CD4-positive, alpha-beta T cell treated with Interleukin-6 for 4 hours (primary cell): ENCODE measurements at regions not wholly inside any gene's neighbourhood (a gene's known extent, or its start where the extent isn't known, plus 50 kb on each side); places are given as distances from the start of the nearest gene placed in this dataset.
"Not testable (repeated sequence)": the region's sequence is repeated elsewhere in the genome, so short reads cannot be mapped to it uniquely, and the experiment has no call there.

Source experiments
- DNase-seq: peaks from one replicate; pipeline ENCODE4 v3.0.0-alpha.2; 2020; ENCODE audit warnings: mixed read lengths

GRCh38 chr7:142602183-142602582, 147.1 kb upstream of the PRSS1 start:
- no peak for DNase-seq

GRCh38 chr7:142598297-142598696, 151.0 kb upstream of the PRSS1 start:
- no peak for DNase-seq

DNA sequence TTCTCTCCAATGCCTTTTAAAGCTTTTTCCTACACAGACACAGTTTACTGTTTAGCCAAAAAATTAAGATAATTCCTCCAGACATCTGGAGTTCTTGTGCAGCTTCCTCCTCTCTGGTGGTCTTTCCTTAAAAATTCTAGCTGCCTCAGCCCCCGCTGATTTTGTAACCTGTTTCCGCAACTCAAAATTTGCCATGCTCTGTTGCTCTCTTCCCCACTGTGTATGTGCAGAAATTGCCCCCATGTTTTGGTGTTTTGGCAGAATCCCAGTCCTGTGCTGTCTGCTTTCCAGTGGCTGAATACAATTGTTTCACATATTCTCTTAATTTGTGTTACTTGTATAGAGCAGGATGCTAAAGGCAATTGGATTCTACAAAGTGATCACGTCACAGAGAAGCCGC, 151.7 kb upstream of the PRSS1 start:
- DNase-seq = no peak

GRCh38 chr7:142595816-142596516, 153.3 kb upstream of the PRSS1 start:
- no peak for DNase-seq

DNA sequence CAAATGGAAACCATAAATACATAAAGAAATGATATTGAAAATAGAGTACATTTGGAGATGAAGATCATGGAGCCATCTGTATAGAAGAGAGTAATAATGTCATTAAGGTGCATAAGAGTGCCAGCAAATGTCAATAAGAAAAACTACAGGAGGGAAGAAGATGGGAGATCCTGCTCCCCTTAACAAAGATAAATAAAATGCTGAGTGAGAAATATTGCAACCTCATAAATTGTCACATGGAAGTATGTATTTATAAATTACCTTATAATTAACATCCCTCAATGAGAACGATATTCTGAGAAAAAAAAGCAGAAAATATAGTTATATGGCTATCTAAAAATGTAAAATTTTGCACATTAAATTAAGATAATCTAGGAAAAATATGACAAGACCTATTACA, 155.2 kb upstream of the PRSS1 start:
- no peak for DNase-seq

DNA sequence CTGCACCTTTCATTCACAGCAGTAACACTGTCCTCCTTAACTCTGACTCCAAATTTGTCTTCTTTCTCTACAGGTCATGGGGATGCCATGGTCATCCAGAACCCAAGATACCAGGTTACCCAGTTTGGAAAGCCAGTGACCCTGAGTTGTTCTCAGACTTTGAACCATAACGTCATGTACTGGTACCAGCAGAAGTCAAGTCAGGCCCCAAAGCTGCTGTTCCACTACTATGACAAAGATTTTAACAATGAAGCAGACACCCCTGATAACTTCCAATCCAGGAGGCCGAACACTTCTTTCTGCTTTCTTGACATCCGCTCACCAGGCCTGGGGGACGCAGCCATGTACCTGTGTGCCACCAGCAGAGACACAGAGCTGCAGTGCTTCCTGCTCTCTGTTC, 156.2 kb upstream of the PRSS1 start:
- no peak for DNase-seq

- no peak for DNase-seq
Observed at GRCh38 chr7:142592664-142593063, 156.6 kb upstream of the PRSS1 start.

- no peak for DNase-seq
Observed at GRCh38 chr7:142592231-142592630, 157.0 kb upstream of the PRSS1 start.

- DNase-seq = no peak
Observed at GRCh38 chr7:142590830-142591457, 158.3 kb upstream of the PRSS1 start.

DNA sequence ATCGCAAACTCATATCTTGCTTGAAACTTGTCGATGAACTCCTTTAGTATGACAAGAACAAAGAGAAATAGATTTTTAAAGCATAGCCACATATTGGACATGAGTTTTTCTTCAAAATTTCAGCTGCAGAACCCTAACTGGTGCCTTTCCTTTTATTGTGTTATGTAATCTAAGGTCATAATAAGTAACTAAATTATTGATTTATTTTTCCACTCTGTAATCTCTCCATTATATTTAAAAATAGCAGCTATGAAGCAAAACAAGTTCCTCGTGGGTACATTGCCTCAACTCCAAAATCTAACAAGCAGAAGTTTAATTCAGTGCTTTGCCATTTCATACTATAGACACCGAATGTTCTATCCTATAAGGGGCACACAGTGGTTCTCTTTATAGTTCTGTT, 159.2 kb upstream of the PRSS1 start:
- DNase-seq = no peak

GRCh38 chr7:142587578-142588191, 161.6 kb upstream of the PRSS1 start:
- no peak for DNase-seq

- no peak for DNase-seq
Observed at GRCh38 chr7:142586611-142587010, 162.7 kb upstream of the PRSS1 start.

DNA sequence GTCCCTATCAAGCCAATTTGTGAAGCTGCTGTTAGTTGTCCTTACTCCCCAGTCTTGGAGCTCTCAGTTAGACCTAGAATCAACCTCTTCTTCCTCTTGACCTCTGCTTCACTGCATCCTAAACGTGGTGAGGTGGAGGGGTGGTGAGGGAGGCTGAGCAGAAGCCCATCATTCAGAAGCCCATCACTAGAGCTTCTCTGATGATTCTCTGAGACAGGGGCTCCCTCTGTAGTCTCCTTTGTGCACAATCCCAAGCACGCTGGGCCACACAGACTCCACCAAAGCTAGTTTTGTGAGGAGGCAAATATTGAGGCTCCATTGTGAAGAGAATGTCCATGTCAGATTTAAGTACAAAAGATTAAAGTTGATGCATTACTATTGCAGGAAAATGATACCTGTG, 163.8 kb upstream of the PRSS1 start:
- DNase-seq = no peak

DNA sequence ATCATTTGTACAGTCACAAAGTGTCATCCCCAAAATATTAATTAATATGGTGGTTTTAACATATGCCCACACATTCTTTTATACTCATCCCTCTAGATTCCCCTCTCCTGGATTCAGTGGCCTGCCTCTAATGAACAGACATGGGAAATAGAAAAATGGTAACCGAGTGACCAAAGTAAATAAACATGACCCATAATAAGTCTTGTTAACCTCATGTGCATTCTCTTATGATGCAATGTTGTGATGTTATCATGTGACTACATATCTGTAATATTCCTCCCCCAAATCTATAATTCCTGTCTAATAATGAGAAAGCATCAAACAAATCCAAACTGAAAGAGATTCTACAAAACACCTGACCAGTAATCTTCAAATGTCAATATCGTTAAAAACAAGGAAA, 164.5 kb upstream of the PRSS1 start:
- DNase-seq = no peak

DNA sequence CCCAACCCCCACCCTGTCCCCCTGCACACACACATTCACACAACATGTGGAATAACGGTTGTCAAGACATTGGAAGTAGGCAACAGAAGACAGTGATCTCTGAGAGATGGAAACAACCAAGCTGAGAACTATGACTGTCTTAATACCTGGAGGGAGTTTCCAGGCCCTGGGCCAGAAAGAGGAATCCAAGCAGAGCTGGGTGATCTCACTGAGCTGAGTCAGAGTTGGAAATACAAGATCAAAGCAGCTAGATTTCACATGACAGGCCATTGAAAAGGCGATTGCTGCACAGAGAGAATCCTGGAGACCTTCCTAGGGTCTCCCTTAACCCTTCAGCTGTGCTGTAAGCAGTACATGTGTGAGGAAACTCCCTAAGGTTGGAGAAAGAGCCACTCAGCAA, 165.8 kb upstream of the PRSS1 start:
- no peak for DNase-seq

GRCh38 chr7:142582351-142582750, 166.9 kb upstream of the PRSS1 start:
- DNase-seq = no peak

DNA sequence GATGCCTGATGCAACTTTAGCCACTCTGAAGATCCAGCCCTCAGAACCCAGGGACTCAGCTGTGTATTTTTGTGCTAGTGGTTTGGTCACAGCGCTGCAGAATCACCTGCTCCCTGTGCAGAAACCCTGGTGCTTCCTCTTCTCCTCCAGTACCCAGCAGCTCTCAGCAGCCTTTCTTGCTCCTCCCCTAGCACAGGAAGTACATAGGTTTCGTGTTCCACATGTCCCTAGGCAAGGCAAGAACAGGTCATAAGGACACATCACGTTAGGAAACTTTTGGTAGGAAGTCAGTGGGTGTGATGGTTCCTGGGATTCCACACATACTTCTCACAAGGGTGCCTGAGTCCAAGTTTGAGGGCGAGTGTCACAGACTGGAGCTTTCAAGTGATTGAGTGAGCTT, 167.9 kb upstream of the PRSS1 start:
- DNase-seq = peak; percentile 43

- DNase-seq = no peak
Observed at GRCh38 chr7:142579946-142580345, 169.3 kb upstream of the PRSS1 start.

GRCh38 chr7:142575351-142575750, 173.9 kb upstream of the PRSS1 start:
- not testable (repeated sequence) for DNase-seq

DNA sequence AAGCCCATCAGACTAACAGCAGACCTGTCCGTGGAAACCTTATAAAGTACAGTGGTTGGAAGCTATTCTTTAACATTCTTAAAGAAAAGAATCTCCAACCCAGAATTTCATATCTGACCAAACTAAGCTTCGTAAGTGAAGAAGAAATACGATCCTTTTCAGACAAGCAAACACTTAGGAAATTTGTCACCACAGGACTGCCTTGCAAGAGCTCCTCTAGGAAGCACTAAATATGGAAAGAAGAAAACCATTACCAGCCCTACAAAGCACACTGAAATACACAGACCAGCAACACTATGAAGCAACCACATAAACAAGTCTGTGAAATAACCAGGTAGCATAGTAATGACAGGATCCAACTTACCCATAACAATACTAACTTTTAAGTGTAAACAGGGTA, 177.7 kb upstream of the PRSS1 start:
- no peak for DNase-seq

GRCh38 chr7:142569851-142570250, 179.4 kb upstream of the PRSS1 start:
- no peak for DNase-seq

- DNase-seq = no peak
Observed at GRCh38 chr7:142568435-142569097, 180.7 kb upstream of the PRSS1 start.

DNA sequence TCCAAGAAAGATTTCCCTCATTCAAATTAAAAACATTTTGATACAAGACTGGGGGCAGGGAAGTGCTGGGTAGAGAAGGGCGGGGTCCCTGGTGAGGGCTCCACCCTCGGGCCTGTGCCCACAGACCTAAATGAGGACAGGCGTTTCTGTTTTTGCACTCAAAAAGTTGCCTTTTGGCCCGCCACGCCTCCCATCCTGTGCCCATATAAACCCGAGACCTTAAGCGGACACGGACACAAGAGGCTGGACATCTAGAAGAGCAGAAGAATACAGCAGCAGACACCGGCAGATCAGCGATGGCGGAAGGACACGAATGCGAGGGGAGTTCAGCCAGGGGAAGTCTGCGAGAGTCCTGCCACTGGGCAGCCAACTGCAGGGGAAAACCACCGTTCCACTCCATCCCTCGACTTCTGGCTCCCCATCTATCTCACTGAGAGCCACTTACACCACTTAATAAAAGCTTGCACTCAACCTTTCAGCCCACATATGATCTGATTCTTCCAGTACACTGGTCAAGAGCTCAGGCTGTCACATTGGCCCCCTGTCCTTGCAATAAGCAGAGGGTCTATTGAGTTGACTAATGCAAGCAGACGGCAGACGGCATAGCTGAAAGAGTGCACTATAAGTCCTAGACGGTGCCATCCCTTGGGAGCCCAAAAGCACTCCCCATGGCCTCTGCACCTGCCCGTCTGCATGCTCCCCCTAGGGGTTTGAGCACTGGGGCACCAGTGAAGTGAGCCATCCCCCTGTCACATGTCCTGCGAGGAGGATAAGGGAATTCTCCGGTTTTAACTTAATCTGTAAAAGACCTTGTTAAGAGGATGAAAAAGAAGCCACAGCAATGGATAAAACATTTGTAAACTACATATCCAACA, 181.8 kb upstream of the PRSS1 start:
- DNase-seq = no peak
